HG03439 (cell line): ENCODE measurements at regions not wholly inside any gene's neighbourhood (a gene's known extent, or its start where the extent isn't known, plus 50 kb on each side); places are given as distances from the start of the nearest gene placed in this dataset.
"Not testable (repeated sequence)": the region's sequence is repeated elsewhere in the genome, so short reads cannot be mapped to it uniquely, and the experiment has no call there.

ENCODE experiments used
- ATAC-seq: cut with Tn5 transposase; IDR thresholded peaks from one replicate; pipeline ENCODE4 v1.9.1; 2021; ENCODE audit warnings: mild to moderate bottlenecking, moderate library complexity; ENCODE audit not compliant: unreplicated experiment

GRCh38 chr7:91355695-91356435, 91.6 kb downstream of the FZD1 start:
- ATAC-seq = no peak

GRCh38 chr7:91356915-91357314, 92.7 kb downstream of the FZD1 start:
- ATAC-seq = no peak

GRCh38 chr7:91357379-91357778, 93.1 kb downstream of the FZD1 start:
- no peak for ATAC-seq

GRCh38 chr7:91357901-91358300, 93.7 kb downstream of the FZD1 start:
- ATAC-seq = no peak

GRCh38 chr7:91358303-91358702, 94.1 kb downstream of the FZD1 start:
- ATAC-seq = no peak

GRCh38 chr7:91365097-91365496, 100.9 kb downstream of the FZD1 start:
- ATAC-seq = not testable (repeated sequence)

- no peak for ATAC-seq
Measured at GRCh38 chr7:91366091-91366490, 101.9 kb downstream of the FZD1 start.

- ATAC-seq = no peak
Measured at GRCh38 chr7:91367812-91368578, 103.8 kb downstream of the FZD1 start.

GRCh38 chr7:91372323-91372722, 108.1 kb downstream of the FZD1 start:
- ATAC-seq = no peak

DNA sequence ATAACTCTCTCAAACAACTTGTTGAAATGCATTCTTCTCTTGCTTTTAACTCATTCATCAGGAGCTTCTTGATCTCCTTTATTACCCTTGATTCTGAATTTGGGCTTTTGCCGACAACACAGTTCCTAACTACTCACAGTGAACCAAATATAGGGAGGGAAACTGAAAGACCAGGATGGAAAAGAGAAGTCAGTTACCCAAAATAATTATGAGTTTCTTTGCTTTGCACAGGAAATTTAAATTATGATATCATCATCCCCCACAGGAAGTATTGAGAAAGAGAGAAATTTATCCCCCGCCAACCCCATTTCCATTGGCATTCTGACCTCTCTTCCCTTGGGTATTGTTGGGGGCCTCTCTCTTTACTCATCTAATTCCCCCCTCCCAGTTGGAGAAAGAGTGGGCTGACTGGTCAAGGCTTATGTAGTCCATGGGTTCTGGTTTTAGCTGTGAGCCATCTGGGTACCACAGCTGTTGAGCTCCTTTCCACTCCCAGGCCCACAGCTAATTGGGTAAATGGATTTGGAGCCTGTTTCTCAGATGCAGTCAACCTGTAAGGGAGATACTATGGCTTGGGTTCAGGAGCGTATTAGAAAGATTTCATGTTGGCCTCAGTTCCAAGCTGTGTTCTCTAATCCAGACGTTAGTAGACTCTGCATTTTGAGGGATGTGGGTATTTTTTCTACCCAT, 109.0 kb downstream of the FZD1 start:
- no peak for ATAC-seq

GRCh38 chr7:91374321-91374989, 110.2 kb downstream of the FZD1 start:
- no peak for ATAC-seq

GRCh38 chr7:91375378-91375777, 111.1 kb downstream of the FZD1 start:
- ATAC-seq = no peak

DNA sequence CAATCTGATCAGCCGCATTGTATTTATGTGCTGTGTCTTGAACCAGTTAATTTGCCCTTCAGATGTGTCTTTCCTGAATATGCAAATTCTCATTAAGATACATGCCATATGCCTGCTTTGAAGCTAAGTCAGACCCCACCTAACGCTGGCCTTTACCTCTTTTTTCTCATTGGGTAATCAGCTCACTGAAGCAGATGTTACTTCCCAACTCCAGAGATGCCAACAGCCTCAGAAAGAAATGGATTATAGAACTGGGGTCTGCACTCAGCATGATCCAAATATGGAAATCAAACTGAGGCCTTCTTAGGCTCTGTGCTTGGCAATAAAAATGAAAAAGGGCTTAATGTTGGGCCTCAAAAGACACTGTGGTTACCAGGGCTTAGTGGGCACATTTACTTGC, 113.9 kb downstream of the FZD1 start:
- ATAC-seq = no peak

DNA sequence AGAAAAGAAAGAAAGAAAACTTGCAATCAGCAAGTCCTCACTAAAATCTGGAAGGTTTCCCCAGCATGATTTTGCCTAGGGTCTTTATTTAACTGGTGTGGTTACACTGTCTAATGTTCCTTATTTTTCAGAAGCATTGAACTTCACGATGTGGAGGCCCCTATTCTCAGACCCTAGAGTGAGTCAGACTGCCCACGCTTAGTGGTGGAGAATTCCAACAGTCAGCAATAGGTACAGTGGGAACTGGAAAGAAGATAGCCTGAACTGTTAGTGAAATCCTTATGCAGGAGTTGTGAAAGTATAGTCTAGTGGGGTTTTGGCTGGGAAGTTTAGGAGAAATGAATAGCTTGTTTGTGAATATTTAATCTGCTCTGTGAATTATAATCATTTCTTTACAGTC, 115.0 kb downstream of the FZD1 start:
- no peak for ATAC-seq

DNA sequence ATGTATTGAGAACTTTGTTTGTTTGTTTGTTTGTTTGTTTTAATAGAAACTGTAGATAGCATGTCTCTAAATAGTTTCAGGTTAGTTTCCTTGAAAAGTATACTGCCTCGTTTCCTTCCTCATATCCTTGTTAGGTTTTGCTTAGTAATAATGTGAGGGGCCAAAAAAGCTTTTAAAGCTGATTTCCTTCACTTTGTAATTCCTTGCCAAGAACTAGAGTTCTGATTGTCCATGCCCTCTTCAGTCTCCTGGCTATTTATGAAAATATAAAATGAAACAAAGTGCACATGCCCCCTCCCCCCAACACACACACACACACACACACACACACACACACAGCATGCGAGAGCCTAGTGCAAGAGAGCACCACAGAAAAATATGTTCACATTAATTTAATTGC, 115.8 kb downstream of the FZD1 start:
- no peak for ATAC-seq

- ATAC-seq = no peak
Measured at GRCh38 chr7:91383053-91383904, 119.0 kb downstream of the FZD1 start.

GRCh38 chr7:91383905-91384274, 119.7 kb downstream of the FZD1 start:
- no peak for ATAC-seq

DNA sequence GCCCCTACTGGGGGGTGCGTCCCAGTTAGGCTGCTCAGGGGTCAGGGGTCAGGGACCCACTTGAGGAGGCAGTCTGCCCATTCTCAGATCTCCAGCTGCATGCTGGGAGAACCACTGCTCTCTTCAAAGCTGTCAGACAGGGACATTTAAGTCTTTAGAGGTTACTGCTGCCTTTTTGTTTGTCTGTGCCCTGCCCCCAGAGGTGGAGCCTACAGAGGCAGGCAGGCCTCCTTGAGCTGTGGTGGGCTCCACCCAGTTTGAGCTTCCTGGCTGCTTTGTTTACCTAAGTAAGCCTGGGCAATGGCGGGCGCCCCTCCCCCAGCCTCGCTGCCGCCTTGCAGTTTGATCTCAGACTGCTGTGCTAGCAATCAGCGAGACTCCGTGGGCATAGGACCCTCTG, 130.5 kb downstream of the FZD1 start:
- not testable (repeated sequence) for ATAC-seq

GRCh38 chr7:91395313-91395712, 131.1 kb downstream of the FZD1 start:
- ATAC-seq = not testable (repeated sequence)

DNA sequence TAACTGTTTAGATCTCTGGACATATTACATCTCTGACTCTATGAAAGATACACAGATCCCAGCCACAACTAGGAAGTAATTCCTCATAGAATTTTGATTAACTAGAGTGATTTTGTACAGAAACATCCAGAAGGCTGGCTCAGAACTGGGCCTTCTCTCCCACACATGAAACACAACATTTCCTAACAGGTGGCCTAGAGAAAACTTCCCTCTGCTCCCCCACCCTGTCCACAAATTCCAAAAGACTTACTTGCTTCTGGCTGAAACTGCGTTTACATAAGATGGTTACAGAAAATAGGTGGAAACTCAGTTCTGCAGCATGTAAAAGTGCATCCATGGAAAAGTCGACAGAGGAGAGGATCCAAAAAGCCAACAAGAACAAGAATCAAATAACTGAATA, 132.9 kb downstream of the FZD1 start:
- ATAC-seq = no peak
